ENCODE measurements at regions not wholly inside any gene's neighbourhood (a gene's known extent, or its start where the extent isn't known, plus 50 kb on each side); places are given as distances from the start of the nearest gene placed in this dataset.

- 67 to 80% (median 67%) methylated on average over 1 of the region's 1 CpG for WGBS, 5 donors
- intact Hi-C loops (cut with DNase I; ENCODE audit: low total_unique reads) = no loop called here
Measured at GRCh38 chr4:82232891-82233290, 140.9 kb downstream of the HNRNPD start.

GRCh38 chr4:82231806-82232205, 142.0 kb downstream of the HNRNPD start:
- intact Hi-C loops (cut with DNase I; ENCODE audit: low total_unique reads) = no loop called here
- no peaks in the 10 kb centered on the region for H3K9me3 ChIP-seq
- H3K4me3 ChIP-seq = no peak overlapping the region
- TF ChIP-seq EP300 (IDR thresholded peaks at IDR 0.05) (no peak), POLR2A (IDR thresholded peaks at IDR 0.05) (no peak), CTCF (IDR thresholded peaks at IDR 0.05) (no peak), POLR2AphosphoS5 (IDR thresholded peaks at IDR 0.05) (no peak)
- peaks cover 0 to 4% (median 0%) of the 10 kb centered on the region in 3 donors for H3K27me3 ChIP-seq
- DNase-seq = no peak
- H3K27ac ChIP-seq = no peak overlapping the region
- no peaks in the 10 kb centered on the region for H3K36me3 ChIP-seq
- no peaks in the 10 kb centered on the region for H3K4me1 ChIP-seq

More at GRCh38 chr4:82232891-82233290, 140.9 kb downstream of the HNRNPD start:
- no peaks in the 10 kb centered on the region for H3K4me1 ChIP-seq
- DNase-seq = no peak
- peaks cover 0 to 4% (median 0%) of the 10 kb centered on the region in 4 donors for H3K9me3 ChIP-seq
- H3K27ac ChIP-seq = no peak overlapping the region
- no peak overlapping the region for H3K4me3 ChIP-seq
- H3K27me3 ChIP-seq = peaks cover 0 to 4% (median 0%) of the 10 kb centered on the region in 3 donors
- no peaks in the 10 kb centered on the region for H3K36me3 ChIP-seq
- TF ChIP-seq CTCF (IDR thresholded peaks at IDR 0.05) (no peak), EP300 (IDR thresholded peaks at IDR 0.05) (no peak), POLR2A (IDR thresholded peaks at IDR 0.05) (no peak), POLR2AphosphoS5 (IDR thresholded peaks at IDR 0.05) (no peak)

- H3K36me3 ChIP-seq = no peaks in the 10 kb centered on the region
- no peaks in the 10 kb centered on the region for H3K4me1 ChIP-seq
- TF ChIP-seq EP300 (IDR thresholded peaks at IDR 0.05) = no peak
- TF ChIP-seq POLR2A (IDR thresholded peaks at IDR 0.05) = no peak
- no peak for TF ChIP-seq POLR2AphosphoS5 (IDR thresholded peaks at IDR 0.05)
- TF ChIP-seq CTCF (IDR thresholded peaks at IDR 0.05) = no peak
- WGBS, 5 donors = 45 to 75% (median 73%) methylated on average over 4 of the region's 4 CpGs
- H3K27me3 ChIP-seq = peaks cover 0 to 4% (median 0%) of the 10 kb centered on the region in 3 donors
- no peak for DNase-seq
- no peaks in the 10 kb centered on the region for H3K9me3 ChIP-seq
- intact Hi-C loops (cut with DNase I; ENCODE audit: low total_unique reads) = no loop called here
- no peak overlapping the region for H3K4me3 ChIP-seq
- H3K27ac ChIP-seq = no peak overlapping the region
Measured at GRCh38 chr4:82230306-82230705, 143.5 kb downstream of the HNRNPD start.

- H3K27me3 ChIP-seq = no peaks in the 10 kb centered on the region
- no peaks in the 10 kb centered on the region for H3K36me3 ChIP-seq
- H3K27ac ChIP-seq = no peak overlapping the region
- DNase-seq = no peak
- H3K4me1 ChIP-seq = no peaks in the 10 kb centered on the region
- WGBS, 5 donors = 70 to 87% (median 76%) methylated on average over 2 of the region's 2 CpGs
- TF ChIP-seq POLR2A (IDR thresholded peaks at IDR 0.05) (no peak), EP300 (IDR thresholded peaks at IDR 0.05) (no peak), CTCF (IDR thresholded peaks at IDR 0.05) (no peak), POLR2AphosphoS5 (IDR thresholded peaks at IDR 0.05) (no peak)
- intact Hi-C loops (cut with DNase I; ENCODE audit: low total_unique reads) = no loop called here
- H3K4me3 ChIP-seq = no peak overlapping the region
- H3K9me3 ChIP-seq = no peaks in the 10 kb centered on the region
Measured at GRCh38 chr4:82225030-82225429, 148.8 kb downstream of the HNRNPD start.
